Neural progenitor cell (in vitro differentiated cells): ENCODE measurements at regions not wholly inside any gene's neighbourhood (a gene's known extent, or its start where the extent isn't known, plus 50 kb on each side); places are given as distances from the start of the nearest gene placed in this dataset.
"Not testable (repeated sequence)": the region's sequence is repeated elsewhere in the genome, so short reads cannot be mapped to it uniquely, and the experiment has no call there.

ENCODE experiments used
- DNase-seq: peaks from one replicate; pipeline ENCODE4 v3.0.0-alpha.2; 2016; ENCODE audit warnings: low spot score
- H2AFZ ChIP-seq: fragments of 200-600 bp; sonication (generic); replicated peaks from 2 replicates; pipeline ENCODE4 v1.6.1; 2016; ENCODE audit warnings: antibody characterized with exemption
- H3F3A ChIP-seq: fragments of 200-600 bp; sonication (generic); 2 replicates; pipeline ENCODE4 v1.6.1; 2016; ENCODE audit warnings: antibody characterized with exemption, low read depth
- H3K27ac ChIP-seq: fragments of 200-600 bp; sonication (generic); 2 replicates; pipeline ENCODE4 v1.5.1; 2016; ENCODE audit warnings: mild to moderate bottlenecking
- H3K27me3 ChIP-seq: fragments of 200-600 bp; sonication (generic); 2 replicates; pipeline ENCODE4 v1.6.1; 2016; ENCODE audit warnings: mild to moderate bottlenecking, moderate library complexity
- H3K36me3 ChIP-seq: fragments of 200-600 bp; sonication (generic); 2 replicates; pipeline ENCODE4 v1.5.1; 2016
- H3K4me1 ChIP-seq: fragments of 200-600 bp; sonication (generic); 2 replicates; pipeline ENCODE4 v1.6.1; 2016; ENCODE audit warnings: mixed run types
- H3K4me2 ChIP-seq: fragments of 200-600 bp; sonication (generic); 2 replicates; pipeline ENCODE4 v1.6.1; 2016
- H3K4me3 ChIP-seq: fragments of 200-600 bp; sonication (generic); 2 replicates; pipeline ENCODE4 v1.5.1; 2016
- H3K79me2 ChIP-seq: fragments of 200-600 bp; sonication (generic); 2 replicates; pipeline ENCODE4 v1.6.1; 2016; ENCODE audit warnings: low read depth
- H3K9ac ChIP-seq: fragments of 200-600 bp; sonication (generic); 2 replicates; pipeline ENCODE4 v1.6.1; 2016
- H3K9me3 ChIP-seq: fragments of 200-600 bp; sonication (generic); 2 replicates; pipeline ENCODE4 v1.5.1; 2016; ENCODE audit warnings: low read depth
- H4K20me1 ChIP-seq: fragments of 200-600 bp; sonication (generic); 2 replicates; pipeline ENCODE4 v1.6.1; 2016; ENCODE audit warnings: low read depth
- H3K27ac Mint-ChIP-seq: 3 replicates; pipeline ENCODE4 v1.8.0; 2021; ENCODE audit warnings: mixed read lengths
- H3K27me3 Mint-ChIP-seq: 2 replicates; pipeline ENCODE4 v1.8.0; 2022; ENCODE audit warnings: low read depth, mild to moderate bottlenecking, inconsistent platforms, moderate library complexity, mixed read lengths; ENCODE audit not compliant: insufficient read depth
- H3K36me3 Mint-ChIP-seq: 3 replicates; pipeline ENCODE4 v1.8.0; 2021; ENCODE audit warnings: mixed read lengths
- H3K4me1 Mint-ChIP-seq: 3 replicates; pipeline ENCODE4 v1.8.0; 2021; ENCODE audit warnings: mixed read lengths
- H3K4me3 Mint-ChIP-seq: 3 replicates; pipeline ENCODE4 v1.8.0; 2021; ENCODE audit warnings: mild to moderate bottlenecking, moderate library complexity, mixed read lengths
- H3K9me3 Mint-ChIP-seq: 3 replicates; pipeline ENCODE4 v1.8.0; 2020; ENCODE audit warnings: mixed read lengths
- EZH2 ChIP-seq: fragments of 200-600 bp; sonication (generic); IDR thresholded peaks from 2 replicates; pipeline ENCODE4 v1.6.1; 2017; ENCODE audit warnings: antibody characterized with exemption, mild to moderate bottlenecking, moderate library complexity
- EZH2phosphoT487 ChIP-seq: fragments of 200-600 bp; sonication (generic); IDR thresholded peaks from 2 replicates; pipeline ENCODE4 v1.6.1; 2017; ENCODE audit warnings: antibody characterized with exemption
- TF ChIP-seq, protein P1 (sequence below): fragments of 200-600 bp; sonication (generic); IDR thresholded peaks from 2 replicates; pipeline ENCODE4 v1.5.1; 2017; ENCODE audit warnings: antibody characterized with exemption, mild to moderate bottlenecking

GRCh38 chr6:80489911-80490635 is 383.6 kb downstream of the BCKDHB start:
- H3K27me3 ChIP-seq: no peaks in the 10 kb centered on the region
- TF ChIP-seq EZH2: no peak
- TF ChIP-seq, protein P1, sequence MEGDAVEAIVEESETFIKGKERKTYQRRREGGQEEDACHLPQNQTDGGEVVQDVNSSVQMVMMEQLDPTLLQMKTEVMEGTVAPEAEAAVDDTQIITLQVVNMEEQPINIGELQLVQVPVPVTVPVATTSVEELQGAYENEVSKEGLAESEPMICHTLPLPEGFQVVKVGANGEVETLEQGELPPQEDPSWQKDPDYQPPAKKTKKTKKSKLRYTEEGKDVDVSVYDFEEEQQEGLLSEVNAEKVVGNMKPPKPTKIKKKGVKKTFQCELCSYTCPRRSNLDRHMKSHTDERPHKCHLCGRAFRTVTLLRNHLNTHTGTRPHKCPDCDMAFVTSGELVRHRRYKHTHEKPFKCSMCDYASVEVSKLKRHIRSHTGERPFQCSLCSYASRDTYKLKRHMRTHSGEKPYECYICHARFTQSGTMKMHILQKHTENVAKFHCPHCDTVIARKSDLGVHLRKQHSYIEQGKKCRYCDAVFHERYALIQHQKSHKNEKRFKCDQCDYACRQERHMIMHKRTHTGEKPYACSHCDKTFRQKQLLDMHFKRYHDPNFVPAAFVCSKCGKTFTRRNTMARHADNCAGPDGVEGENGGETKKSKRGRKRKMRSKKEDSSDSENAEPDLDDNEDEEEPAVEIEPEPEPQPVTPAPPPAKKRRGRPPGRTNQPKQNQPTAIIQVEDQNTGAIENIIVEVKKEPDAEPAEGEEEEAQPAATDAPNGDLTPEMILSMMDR: no peak
- TF ChIP-seq EZH2phosphoT487: no peak
- no peaks in the 10 kb centered on the region for H3K4me1 ChIP-seq
- no peak overlapping the region for H3K4me2 ChIP-seq
- no peak overlapping the region for H3K27ac Mint-ChIP-seq
- no peak overlapping the region for H3K27ac ChIP-seq
- H3F3A ChIP-seq: no peaks in the 10 kb centered on the region
- H3K79me2 ChIP-seq: no peaks in the 10 kb centered on the region
- no peaks in the 10 kb centered on the region for H4K20me1 ChIP-seq
- peaks cover 7% of the 10 kb centered on the region for H3K27me3 Mint-ChIP-seq
- H3K36me3 Mint-ChIP-seq: no peaks in the 10 kb centered on the region
- no peak for DNase-seq
- H2AFZ ChIP-seq: no peak overlapping the region
- no peak overlapping the region for H3K4me3 ChIP-seq
- no peak overlapping the region for H3K9ac ChIP-seq
- H3K36me3 ChIP-seq: no peaks in the 10 kb centered on the region
- H3K4me1 Mint-ChIP-seq: no peaks in the 10 kb centered on the region
- H3K9me3 Mint-ChIP-seq: peaks cover 4% of the 10 kb centered on the region
- no peak overlapping the region for H3K4me3 Mint-ChIP-seq
- no peaks in the 10 kb centered on the region for H3K9me3 ChIP-seq

DNA sequence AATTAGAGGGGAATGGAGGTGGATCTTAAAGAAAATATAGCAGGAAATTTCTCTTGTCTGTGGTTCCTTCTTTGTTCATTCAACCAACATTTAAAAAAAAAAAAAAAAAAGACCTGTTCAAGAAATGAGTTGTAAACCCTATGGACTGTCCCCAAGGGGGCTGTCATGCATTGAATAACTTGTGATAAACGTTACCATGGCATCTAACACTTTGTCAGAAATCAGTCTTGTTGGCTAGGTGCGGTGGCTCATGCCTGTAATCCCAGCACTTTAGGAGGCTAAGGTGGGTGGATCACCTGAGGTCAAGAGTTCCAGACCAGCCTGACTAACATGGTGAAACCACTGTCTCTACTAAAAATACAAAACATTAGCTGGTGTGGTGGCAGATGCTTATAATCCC is 381.7 kb downstream of the BCKDHB start:
- Histone ChIP-seq H3K9me3 (no peaks in the 10 kb centered on the region), H3K27ac (no peak overlapping the region), H3K9ac (no peak overlapping the region), H3K79me2 (no peaks in the 10 kb centered on the region), H3K4me3 (no peak overlapping the region), H3F3A (no peaks in the 10 kb centered on the region), H3K4me1 (no peaks in the 10 kb centered on the region), H3K27me3 (no peaks in the 10 kb centered on the region), H4K20me1 (no peaks in the 10 kb centered on the region), H2AFZ (no peak overlapping the region), H3K36me3 (no peaks in the 10 kb centered on the region), H3K4me2 (no peak overlapping the region)
- no peak for DNase-seq
- Mint-ChIP-seq H3K4me3 (no peak overlapping the region), H3K36me3 (peaks cover 3% of the 10 kb centered on the region), H3K9me3 (peaks cover 6% of the 10 kb centered on the region), H3K27ac (no peak overlapping the region), H3K4me1 (peaks cover 4% of the 10 kb centered on the region), H3K27me3 (peaks cover 7% of the 10 kb centered on the region)
- TF ChIP-seq EZH2phosphoT487 (no peak), EZH2 (no peak)
- TF ChIP-seq, protein P1: no peak

GRCh38 chr6:80485494-80485893 is 379.0 kb downstream of the BCKDHB start:
- not testable (repeated sequence) for H3K9ac ChIP-seq, H3K27ac Mint-ChIP-seq, H3K36me3 ChIP-seq, H3K36me3 Mint-ChIP-seq, H2AFZ ChIP-seq, H3K9me3 Mint-ChIP-seq, H3K27me3 Mint-ChIP-seq, H4K20me1 ChIP-seq, H3K27ac ChIP-seq, H3F3A ChIP-seq, H3K4me3 Mint-ChIP-seq, H3K9me3 ChIP-seq, H3K4me2 ChIP-seq, H3K4me3 ChIP-seq, DNase-seq, H3K4me1 ChIP-seq, H3K79me2 ChIP-seq, H3K27me3 ChIP-seq
- peaks cover 12% of the 10 kb centered on the region for H3K4me1 Mint-ChIP-seq

GRCh38 chr6:80482056-80482455 is 375.6 kb downstream of the BCKDHB start:
- Histone ChIP-seq H3K9me3 (no peaks in the 10 kb centered on the region), H3K27ac (no peak overlapping the region), H2AFZ (no peak overlapping the region), H3K27me3 (no peaks in the 10 kb centered on the region), H3K79me2 (no peaks in the 10 kb centered on the region), H3K4me2 (no peak overlapping the region), H3K4me1 (peaks cover 5% of the 10 kb centered on the region), H4K20me1 (no peaks in the 10 kb centered on the region), H3K4me3 (no peak overlapping the region), H3F3A (peaks cover 4% of the 10 kb centered on the region), H3K36me3 (no peaks in the 10 kb centered on the region), H3K9ac (no peak overlapping the region)
- Mint-ChIP-seq H3K9me3 (peaks cover 8% of the 10 kb centered on the region), H3K27me3 (peaks cover 3% of the 10 kb centered on the region), H3K36me3 (peaks cover 3% of the 10 kb centered on the region), H3K27ac (no peak overlapping the region), H3K4me1 (peaks cover 15% of the 10 kb centered on the region), H3K4me3 (no peak overlapping the region)
- no peak for DNase-seq
- TF ChIP-seq EZH2phosphoT487 (no peak), EZH2 (no peak)
- TF ChIP-seq, protein P1: no peak
